Peyer's patch (tissue), 4 donors: ENCODE measurements at regions not wholly inside any gene's neighbourhood (a gene's known extent, or its start where the extent isn't known, plus 50 kb on each side); places are given as distances from the start of the nearest gene placed in this dataset.

Experiments
- CTCF ChIP-seq, 6 experiments: fragments of 450-650 bp in 4 of 6; fragments of 200-600 bp in 2 of 6; sonication (generic) in 1 of 6; IDR thresholded peaks; one replicate each; pipeline ENCODE4 v1.5.1; 2017 to 2019; ENCODE audit warnings: antibody characterized with exemption in 6 of 6, mild to moderate bottlenecking in 3 of 6, moderate library complexity in 1 of 6
- POLR2A ChIP-seq, 2 donors: fragments of 450-650 bp; IDR thresholded peaks; one replicate each; pipeline ENCODE4 v1.5.1; 2017; ENCODE audit warnings: antibody characterized with exemption in 2 of 2, mild to moderate bottlenecking in 2 of 2, moderate library complexity in 2 of 2

GRCh38 chr1:105641407-105641806 is 1415.1 kb upstream of the PRMT6 start:
- TF ChIP-seq CTCF (IDR thresholded peaks at IDR 0.05) = no peak
- TF ChIP-seq POLR2A (IDR thresholded peaks at IDR 0.05) = no peak
